Erythroblast (primary cell): ENCODE measurements at regions not wholly inside any gene's neighbourhood (a gene's known extent, or its start where the extent isn't known, plus 50 kb on each side); places are given as distances from the start of the nearest gene placed in this dataset.

Experiments used
- DNase-seq, 2 experiments: peaks; one replicate each; lab custom pipeline; 2025; lab: John Stamatoyannopoulos, UW
- GATA1 ChIP-seq: IDR thresholded peaks from 2 replicates; pipeline ENCODE4 v1.6.1; 2011; ENCODE audit warnings: low read depth, mild to moderate bottlenecking, control low read depth, low read length, moderate library complexity
- POLR2A ChIP-seq: IDR thresholded peaks from 2 replicates; pipeline ENCODE4 v1.6.1; 2011; ENCODE audit warnings: mild to moderate bottlenecking, low read length

DNA sequence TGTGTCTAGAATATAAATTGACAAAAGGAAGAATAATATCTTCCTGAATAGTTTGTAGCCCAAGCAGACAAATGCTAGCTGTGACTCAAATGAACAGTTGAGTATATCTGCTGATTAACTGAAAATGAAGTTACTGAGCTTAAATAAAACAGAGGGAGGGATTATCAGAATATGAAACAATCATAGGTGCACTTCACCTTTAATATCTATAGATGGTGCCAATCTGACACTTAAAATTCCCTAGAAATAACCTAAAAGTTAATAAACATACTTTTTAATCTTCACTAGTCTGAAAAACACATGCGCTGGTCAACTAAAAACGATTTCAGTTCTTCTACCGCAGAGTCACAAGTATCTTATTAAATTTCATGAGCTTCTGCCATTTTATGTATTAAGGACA lies 280.8 kb upstream of the RASA1 start:
- TF ChIP-seq POLR2A: no peak
- TF ChIP-seq GATA1: no peak
- DNase-seq: no peak

DNA sequence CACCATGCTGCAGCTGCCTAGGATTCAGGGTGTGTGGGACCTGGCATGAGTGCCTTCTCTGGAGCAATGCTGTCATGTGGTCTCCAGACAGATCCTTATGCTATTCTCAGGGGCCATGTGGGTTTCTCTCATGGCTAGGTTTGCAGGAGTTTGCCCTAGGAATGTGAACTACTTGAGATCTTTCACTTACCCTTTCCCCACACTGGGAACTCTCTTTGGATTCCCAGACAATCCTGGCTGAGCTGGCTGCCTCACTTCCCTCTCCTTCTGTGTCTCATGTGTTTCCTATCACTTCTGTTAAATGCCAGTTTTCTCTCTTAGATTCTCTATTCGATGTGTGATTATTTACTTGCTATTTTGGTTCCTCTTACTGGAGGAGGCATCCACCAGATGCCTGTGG lies 270.2 kb upstream of the RASA1 start:
- DNase-seq: no peak
- no peak for TF ChIP-seq POLR2A
- no peak for TF ChIP-seq GATA1

DNA sequence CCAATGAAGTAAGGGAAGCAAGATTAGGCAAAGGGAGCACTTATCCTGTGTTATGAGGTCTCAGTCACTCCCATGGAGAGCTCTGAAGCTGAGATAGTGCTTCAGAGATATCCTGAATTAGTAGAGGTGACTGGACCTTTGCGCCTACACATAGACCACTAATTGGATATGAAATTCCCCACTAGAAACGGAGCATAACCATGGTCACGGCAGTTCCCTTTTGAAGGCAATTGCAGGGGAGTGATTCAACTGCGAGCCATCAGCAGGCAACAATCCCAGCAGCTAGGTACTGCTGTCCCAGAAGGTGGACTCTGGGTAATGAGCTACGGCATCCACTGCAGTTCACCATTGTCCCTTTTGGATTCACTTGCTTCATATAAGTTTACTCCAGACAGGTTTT lies 267.7 kb upstream of the RASA1 start:
- DNase-seq: no peak

DNA sequence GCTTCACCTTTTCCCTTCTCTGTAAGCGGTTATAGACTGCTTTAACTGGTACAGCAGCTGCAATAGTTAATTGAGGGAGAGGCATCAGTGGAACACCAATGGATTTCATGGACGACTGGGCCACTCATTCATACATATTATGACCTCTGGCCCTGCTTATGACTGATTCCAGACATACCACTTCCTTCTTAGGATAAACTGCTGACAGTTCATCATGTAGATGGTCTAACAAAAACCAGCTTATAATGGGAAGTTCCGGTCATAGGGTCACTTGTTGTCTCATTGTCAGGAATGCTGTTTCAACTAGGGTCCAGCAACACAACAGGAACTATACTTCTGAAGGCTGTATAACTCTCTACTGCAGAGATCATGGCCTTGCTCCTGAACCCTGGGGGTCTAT lies 265.2 kb upstream of the RASA1 start:
- no peak for TF ChIP-seq GATA1
- TF ChIP-seq POLR2A: no peak
- DNase-seq: no peak

More for the DNA sequence above, 267.7 kb upstream of the RASA1 start:
- TF ChIP-seq GATA1 (no peak), POLR2A (no peak)

DNA sequence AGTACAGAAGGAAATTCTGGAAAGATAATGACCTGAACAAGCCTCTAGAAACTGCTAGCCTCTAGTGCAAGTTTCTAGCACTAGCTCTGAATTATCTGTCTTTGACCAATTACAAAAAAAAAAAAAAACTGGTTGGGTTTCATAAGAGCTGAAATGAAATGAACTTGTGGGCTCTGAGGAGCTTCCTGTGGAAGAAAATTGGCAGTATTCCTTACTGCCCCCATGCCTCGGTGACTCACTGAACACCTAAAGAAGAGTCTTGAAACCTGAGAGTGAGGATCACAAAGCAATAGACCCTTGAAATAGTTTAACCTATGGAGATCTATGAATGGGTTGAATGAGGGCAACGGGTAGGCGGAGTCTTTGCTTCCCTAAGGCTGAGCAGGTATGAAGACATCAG lies 263.6 kb upstream of the RASA1 start:
- DNase-seq: no peak
- TF ChIP-seq GATA1 (no peak), POLR2A (no peak)

DNA sequence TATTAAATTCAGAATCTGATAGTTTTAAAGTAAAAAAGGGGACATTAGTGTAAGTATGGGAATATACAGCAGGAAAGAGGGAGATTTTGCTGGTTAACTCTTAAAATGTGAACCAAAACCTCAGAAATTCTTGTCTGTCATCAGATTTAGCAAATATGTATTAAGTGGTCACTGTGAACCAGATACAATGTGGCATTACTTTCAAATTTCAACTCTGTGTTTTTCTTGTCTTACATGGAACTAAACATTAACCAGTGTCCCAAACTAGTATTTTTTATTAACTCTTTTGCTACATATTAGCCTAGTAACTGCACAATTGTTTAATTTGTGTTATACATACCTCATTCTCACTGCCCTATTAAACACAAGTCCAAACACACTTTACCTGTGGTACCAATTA lies 259.9 kb upstream of the RASA1 start:
- no peak for DNase-seq
- no peak for TF ChIP-seq GATA1
- TF ChIP-seq POLR2A: no peak

DNA sequence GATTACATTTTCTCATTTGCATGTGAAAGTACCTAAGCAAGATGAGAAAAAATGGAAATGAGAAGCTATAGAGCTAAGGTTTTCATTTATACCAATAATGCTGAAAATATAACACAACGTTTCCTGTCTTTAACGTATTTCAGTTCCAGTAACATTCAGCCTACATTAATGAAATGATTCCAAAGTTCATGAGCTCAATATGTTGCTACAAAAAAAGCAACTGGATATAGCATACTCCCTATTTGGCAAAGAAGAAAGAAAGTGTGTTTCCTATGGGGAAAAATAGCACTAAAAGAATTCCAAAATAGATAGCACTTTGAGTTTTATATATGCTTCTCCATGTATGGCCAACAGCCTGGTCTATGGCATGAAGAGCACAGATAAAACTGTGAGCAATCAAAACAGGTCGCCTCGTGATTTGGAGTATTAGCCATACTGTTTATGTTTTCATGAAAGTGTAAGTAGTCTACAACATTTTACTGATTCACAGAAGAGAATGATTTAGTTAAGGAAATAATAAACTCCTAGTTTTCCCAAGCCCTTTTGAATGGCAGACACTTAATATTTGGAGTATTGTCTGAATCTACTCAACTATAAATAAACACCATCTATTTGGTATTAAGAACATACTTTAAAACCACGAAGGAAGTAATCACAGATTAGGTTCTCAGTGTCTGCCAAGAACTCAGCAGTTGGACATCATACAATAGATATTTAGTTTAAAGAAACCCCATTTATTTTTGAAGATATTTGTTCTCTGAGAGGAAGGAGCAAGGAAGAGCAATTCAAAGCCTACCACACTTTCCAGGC lies 258.7 kb upstream of the RASA1 start:
- no peak for DNase-seq
- no peak for TF ChIP-seq GATA1
- TF ChIP-seq POLR2A: no peak

DNA sequence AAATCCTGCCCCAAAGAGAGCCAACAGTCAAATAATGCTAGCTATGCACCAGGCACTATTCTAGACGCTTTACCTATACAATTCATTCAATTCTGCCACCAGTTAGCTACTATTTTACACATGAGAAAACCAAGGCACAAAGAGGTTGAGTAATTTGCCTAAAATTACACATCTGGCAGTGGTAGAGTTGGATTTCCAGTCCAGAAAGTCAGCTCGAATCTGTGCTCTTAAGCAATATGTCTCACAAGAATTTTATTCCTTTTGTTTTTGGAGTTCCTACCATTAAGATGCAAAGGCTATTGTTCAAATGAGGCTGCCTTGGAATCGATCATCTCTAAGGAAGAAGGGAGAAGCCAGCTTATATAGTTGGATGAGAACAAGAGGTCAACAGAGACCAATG lies 256.9 kb upstream of the RASA1 start:
- TF ChIP-seq GATA1 (no peak), POLR2A (no peak)
- no peak for DNase-seq

DNA sequence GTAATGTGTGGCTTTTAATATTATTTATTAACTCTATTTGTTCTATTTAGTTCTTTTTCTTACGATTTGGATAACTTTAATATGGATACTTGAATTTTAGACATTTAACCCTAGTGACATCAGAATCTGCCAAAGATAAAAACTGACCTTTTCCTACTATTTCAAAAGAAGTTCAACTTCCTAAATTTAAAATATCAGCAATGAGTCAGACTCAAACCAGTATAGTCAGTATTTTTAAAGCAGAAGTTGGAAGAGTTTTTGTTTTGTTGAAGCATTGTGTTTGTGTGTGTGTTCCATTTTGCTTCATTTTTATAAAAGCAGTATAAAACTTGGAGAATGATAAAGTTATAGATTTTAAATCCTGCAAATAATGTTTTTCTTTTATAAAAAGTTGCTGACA lies 251.8 kb upstream of the RASA1 start:
- DNase-seq: no peak
- TF ChIP-seq POLR2A (no peak), GATA1 (no peak)

DNA sequence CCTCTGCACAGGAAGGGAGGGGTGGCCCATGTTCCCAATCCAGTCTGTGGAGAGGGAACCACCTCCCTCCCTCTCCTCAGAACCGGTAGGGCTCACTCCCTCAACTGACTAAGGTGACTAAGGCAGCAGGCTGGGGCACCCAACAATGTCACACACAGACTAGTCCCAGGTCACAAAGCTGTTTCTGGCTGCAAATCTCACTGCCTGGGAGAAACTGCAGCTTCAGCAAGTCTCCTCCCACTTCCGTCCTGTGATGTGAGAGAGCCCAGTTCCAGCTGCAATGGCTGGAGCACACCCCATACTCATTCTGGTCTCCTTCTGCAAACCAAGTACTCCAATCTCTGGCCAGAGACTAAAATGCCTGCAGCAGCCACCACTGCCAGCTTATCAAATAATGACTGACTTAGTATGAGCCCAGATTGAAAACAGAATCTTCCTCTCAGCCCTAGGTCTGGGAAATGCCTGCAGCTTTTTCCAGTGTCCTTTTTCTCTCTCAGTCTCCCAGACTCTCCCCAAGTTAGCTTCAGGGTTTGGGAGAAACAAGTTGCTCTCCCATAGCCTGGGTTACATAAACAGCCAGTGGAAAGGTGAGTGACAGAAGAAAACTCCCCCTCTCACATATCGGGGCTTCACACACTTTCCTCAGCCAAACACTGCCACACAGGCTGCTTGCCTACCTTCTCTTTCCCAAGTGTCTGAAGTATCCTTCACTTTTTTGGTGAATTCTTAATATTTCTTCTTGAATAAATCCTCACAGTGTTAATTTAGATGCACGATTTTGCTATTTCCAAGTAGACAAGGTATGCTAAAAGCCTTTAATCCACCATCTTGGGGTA lies 247.4 kb upstream of the RASA1 start:
- TF ChIP-seq GATA1 (no peak), POLR2A (no peak)
- no peak for DNase-seq

DNA sequence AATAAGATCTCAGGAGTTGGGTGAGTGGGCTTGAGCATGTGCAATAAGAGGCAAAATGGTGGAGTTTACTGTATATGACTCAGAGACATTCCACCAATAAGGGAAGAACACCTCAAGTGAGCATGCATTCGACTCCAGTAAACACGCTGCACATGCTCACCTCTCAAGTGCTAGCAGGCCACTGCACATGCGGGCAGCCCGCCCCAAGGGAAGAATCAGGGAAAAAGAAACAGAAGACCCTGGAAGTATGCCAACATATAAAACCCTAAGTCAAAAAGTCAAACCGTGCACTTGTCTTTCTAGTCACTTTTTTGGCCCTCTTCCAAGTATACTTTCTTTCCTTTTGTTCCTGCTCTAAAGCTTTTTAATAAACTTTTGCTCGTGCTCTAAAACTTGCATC lies 245.3 kb upstream of the RASA1 start:
- TF ChIP-seq POLR2A (no peak), GATA1 (no peak)
- no peak for DNase-seq

DNA sequence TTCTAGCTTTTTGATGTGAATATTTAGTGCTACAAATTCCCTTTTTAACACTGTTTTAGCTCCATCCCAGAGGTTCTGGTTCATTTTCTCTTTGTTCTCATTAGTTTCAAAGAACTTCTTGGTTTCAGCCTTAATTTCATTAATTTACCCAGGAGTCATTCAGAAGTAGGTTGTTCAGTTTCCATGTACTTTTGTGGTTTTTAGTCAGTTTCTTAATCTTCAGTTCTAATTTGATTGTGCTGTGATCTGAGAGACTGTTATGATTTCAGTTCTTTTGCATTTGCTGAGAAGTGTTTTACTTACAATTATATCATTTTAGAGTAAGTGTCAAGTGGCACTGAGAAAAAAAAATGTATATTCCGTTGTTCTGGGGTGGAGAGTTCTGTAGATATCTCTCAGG lies 240.1 kb upstream of the RASA1 start:
- no peak for DNase-seq
- TF ChIP-seq POLR2A (no peak), GATA1 (no peak)

DNA sequence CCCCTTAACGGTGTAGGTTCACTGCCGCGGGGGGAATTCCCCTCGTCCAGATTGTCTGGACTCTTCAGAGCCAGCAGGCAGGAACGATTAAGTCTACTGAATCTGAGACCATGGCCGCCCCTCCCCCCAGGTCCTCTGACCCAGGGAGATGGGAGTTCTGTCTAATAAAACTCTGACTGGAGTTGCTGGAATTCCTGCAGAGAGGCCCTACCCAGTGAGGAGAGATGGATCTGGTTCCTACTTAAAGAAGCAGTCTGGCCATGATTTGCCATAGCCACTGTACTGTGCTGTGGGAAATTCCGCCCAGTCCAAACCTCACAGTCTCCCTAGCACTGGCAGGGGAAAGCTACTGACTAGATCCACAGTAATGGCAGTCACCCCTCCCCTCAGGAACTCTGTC lies 237.7 kb upstream of the RASA1 start:
- no peak for DNase-seq
- TF ChIP-seq POLR2A (no peak), GATA1 (no peak)

DNA sequence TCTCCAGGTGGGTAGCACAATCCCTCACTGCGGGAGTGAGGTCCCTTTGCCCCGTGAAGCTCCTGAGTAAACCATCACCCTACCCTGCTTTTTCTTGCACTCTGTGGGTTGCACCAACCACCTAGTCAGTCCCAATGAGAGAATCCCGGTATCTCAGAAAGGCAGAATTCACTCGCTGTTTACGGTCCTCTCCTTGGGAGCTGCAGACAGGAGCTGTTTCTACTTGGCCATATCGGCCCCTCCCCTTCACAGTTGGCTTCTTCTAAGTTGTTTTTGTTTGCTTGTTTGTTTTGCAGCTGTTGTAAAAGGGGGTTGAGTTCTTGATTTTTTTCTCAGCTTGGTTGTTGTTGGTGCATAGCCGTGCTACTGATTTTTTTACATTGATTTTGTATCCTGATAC lies 237.0 kb upstream of the RASA1 start:
- DNase-seq: no peak
- TF ChIP-seq POLR2A: no peak
- no peak for TF ChIP-seq GATA1
